Muscle of arm (tissue), 1 donor: ENCODE measurements at regions not wholly inside any gene's neighbourhood (a gene's known extent, or its start where the extent isn't known, plus 50 kb on each side); places are given as distances from the start of the nearest gene placed in this dataset.
"Not testable (repeated sequence)": the region's sequence is repeated elsewhere in the genome, so short reads cannot be mapped to it uniquely, and the experiment has no call there.

Source experiments
- DNase-seq: peaks from one replicate; pipeline ENCODE4 v3.0.0-alpha.2; 2013

DNA sequence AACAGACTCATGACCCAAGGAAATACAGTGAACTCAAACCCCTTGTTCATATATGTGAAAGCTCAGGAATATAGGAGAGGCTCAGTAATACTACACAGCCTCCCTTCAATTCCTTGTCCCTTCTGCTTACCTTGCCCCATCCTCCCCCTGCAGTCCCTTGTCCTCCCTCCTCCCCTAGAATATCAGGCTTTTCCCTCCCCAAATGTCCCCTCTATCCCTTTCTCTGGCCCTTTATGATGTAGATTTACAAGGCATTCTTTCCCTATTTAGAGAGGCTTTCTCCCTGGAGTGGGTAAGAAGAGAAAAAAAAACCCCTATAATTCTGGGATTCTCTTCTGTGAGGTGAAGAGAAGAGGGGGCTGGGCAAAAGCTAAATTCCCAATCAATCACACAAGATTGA lies 64.9 kb upstream of the KBTBD8 start:
- no peak for DNase-seq

DNA sequence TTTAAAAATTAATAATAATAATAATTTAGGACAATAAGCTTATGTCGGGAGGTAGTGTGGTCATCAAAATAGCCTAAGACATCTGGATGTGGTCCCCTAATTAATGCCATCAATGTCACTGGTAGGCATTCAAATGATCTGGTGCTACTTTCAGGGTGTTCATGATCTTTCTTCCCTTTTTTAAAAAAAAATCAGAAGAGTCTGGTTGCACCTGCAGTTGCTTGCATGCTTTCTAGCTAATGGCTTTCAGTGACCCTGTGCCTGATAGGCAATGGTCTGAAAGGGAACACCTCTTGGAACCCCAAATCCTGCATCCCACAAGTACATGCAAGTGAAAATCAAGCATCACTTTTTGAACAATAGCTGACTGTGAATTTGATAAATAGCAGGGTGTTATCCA lies 64.1 kb upstream of the KBTBD8 start:
- no peak for DNase-seq

DNA sequence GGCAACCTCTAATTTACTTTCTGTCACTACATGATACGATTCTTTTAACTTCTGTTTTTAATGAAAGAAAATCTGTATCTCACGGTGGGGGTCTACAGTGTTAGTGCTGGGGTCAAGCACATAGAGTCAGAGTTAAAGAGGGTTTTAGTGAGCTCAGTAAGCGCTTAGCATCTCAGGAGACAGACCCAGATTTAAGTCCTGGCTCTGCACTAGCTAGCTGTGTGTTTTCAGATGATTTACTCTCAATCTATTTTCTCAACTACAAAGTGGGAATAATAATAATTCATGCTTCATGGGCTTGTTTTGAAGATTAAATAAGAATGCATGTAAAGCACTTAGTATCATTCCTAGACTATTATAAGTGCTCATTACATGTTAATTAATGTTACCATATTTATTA lies 63.4 kb upstream of the KBTBD8 start:
- no peak for DNase-seq

DNA sequence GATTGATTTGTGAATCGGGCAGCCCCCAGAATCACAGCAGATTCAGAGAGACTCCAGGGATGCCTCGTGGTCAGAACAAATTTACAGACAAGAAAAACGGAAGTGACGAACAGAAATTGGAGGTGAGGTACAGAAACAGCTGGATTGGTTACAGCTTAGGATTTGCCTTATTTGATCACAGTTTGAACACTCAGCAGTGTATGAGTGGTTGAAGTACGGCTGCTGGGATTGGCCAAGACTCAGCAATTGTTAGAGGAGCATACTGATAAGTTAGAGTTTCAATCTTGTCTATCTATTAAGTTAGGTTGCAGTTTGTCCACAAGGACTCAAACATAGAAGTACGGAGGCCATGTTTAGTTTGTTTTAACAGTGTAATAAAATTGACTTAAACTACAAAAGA lies 61.1 kb upstream of the KBTBD8 start:
- DNase-seq: not testable (repeated sequence)

DNA sequence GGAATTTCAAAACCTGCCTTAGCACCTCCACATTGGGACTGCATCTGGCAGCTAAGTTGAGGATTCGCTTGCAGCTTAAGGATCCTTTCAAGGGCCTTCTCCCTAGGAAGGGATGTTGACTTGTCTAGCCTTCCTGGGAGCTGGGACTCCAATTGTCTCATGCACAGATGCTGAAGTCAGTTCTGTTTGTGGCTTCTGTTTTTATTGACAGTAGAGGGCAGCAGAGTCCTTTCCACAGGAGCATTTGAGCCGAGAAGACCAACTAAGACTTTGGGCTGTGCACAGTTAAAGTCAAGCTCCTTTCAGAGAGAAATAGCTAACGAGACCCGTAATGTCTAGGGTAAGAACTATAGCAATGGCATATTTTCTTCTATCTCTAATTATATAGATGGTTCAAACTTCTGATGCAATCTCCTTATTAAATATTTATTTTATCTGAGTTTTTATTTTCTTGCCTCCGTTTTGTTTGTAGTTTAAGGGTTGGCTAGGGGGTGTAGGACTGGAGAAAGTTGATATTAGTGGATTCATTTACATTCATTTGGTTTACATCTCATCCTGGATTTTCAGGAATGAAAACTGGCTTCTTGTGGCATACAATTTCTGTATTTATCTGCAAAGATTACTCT lies 59.7 kb upstream of the KBTBD8 start:
- peak; percentile 71 for DNase-seq

DNA sequence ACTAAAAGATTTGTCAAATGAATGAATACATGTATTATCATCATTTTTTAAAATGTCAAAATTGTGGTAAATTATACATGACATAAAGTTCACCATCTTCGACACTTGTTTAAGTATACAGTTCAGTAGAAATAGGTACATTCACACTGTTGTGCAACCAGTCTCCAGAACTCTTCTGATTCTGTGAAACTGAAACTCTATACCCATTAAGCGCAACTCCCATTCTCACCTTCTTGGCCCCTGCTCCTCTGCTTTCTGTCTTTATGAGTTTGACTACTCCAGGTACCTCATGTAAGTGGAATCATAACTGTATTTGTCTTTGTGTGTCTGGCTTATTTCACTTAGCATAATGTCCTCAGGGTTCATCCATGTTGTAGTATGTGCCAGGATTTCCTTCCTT lies 50.1 kb upstream of the KBTBD8 start:
- DNase-seq: no peak
